Activated naive CD4-positive, alpha-beta T cell treated with anti-CD3 and anti-CD28 coated beads, Interleukin-2, amount 10 ng/mL, durations not matched to agents 7 days and 5 days (primary cell): ENCODE measurements at regions not wholly inside any gene's neighbourhood (a gene's known extent, or its start where the extent isn't known, plus 50 kb on each side); places are given as distances from the start of the nearest gene placed in this dataset.

Source experiments
- CTCF ChIA-PET: fragments of 350-600 bp; sonication (Branson Sonifier 250); formaldehyde crosslinking; loops from one replicate; lab custom pipeline; 2021; ENCODE audit warnings: antibody characterized with exemption; lab: Charles Lee
- DNase-seq: peaks from one replicate; pipeline ENCODE4 v3.0.0-alpha.2; 2020
- H3K27ac Mint-ChIP-seq: one replicate; pipeline ENCODE4 v1.8.0; 2021; ENCODE audit warnings: mild to moderate bottlenecking, moderate library complexity, mixed read lengths
- H3K27me3 Mint-ChIP-seq: one replicate; pipeline ENCODE4 v1.8.0; 2021; ENCODE audit warnings: mild to moderate bottlenecking, mixed read lengths
- H3K36me3 Mint-ChIP-seq: one replicate; pipeline ENCODE4 v1.8.0; 2021; ENCODE audit warnings: mixed read lengths
- H3K4me1 Mint-ChIP-seq: one replicate; pipeline ENCODE4 v1.8.0; 2021; ENCODE audit warnings: mixed read lengths
- H3K4me3 Mint-ChIP-seq: one replicate; pipeline ENCODE4 v1.8.0; 2021; ENCODE audit warnings: mild to moderate bottlenecking, moderate library complexity, mixed read lengths
- H3K9me3 Mint-ChIP-seq: one replicate; pipeline ENCODE4 v1.8.0; 2021; ENCODE audit warnings: mixed read lengths

DNA sequence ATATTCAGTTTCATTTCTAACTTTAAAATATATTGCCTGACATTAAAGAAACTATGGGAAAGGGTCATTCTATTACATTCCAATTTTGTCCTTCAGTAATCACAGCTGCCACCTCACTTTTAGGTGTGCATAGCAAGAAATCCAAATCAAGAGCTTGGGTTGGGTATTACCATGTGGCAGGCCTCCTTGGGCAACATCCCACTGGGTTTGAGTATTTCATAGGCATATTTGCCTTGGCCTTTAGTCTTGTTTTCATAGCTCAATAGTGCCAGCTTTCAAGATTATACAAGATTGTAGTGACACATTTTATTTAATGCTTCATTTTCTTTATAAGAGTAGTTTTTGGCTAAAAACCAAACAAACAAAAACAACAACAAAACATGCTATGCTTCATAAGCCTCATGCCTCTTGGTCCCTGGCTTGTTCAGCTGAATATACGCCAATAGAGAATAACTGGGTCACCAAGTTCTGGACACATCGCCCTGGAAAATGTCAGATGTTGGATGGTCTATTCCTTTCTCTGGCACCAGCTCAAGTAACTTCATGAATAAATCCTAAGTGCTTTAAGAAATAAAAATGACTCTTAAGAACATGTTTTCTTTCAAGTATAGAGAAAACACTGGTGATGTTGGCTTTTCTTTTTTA is 167.4 kb upstream of the STARD13 start:
- Mint-ChIP-seq H3K27me3 (no peaks in the 10 kb centered on the region), H3K27ac (no peak overlapping the region), H3K36me3 (no peaks in the 10 kb centered on the region), H3K4me3 (no peak overlapping the region), H3K9me3 (no peaks in the 10 kb centered on the region), H3K4me1 (no peaks in the 10 kb centered on the region)
- CTCF ChIA-PET, result no interaction called here
- no peak for DNase-seq

DNA sequence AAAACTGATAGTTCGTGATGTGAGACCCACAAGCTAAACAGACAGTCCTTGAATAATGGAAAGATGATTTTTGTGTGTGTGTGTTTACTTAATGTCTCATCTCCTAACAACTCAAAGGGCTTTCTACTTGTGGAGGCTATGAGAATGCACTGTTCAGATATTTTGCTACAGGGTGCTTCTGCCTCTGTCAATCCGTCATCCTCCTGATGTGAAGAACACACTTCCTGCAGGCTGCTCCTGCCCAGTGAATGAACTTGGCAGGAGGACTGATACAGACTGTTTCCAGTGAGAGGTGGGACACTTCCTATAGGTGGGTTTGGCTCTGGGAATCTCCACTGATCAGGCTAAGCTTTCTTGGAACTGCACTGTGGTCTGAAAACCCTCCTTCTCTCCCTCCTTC is 168.4 kb upstream of the STARD13 start:
- DNase-seq, result no peak
- peaks cover under 1% of the 10 kb centered on the region for H3K9me3 Mint-ChIP-seq
- H3K27ac Mint-ChIP-seq, result no peak overlapping the region

DNA sequence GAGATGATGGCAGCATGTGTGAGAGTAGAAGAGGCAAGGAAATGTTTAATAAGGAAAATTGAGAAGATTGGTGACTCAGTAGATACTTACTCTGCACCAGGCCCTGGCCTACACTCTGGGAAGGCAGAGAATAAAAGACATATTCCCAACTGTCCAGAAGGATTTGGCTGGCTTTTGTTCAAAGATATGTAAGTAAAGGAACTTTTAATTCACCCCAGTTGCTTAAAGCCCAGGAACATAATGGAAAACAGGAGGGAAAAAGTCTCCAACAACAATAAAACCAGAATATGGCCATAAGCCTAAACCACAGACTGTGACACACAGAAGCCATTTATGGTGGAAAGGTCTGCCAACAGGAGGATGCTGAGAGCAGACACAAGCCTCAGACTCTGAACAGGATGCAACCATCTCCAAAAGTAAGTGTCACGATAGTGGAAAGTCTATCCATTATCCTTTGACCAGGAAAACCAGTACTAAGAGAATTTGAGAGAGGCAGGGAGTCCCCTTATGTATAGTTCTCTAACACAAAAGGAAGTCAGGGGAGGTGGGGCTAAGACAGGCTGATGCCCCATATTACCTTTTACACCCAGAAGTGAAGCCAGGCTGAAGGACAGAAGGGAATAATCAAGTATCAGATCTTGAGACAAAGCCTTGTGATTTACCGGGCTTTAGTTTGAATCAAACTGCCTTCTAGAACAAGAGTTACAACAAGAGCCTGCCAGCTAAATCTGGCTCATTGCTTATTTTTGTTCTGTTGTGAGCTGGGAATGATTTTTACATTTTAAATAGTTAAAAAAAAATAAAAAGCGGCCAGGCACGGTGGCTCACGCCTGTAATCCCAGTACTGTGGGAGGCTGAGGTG is 169.5 kb upstream of the STARD13 start:
- Mint-ChIP-seq H3K4me3 (no peak overlapping the region), H3K4me1 (no peaks in the 10 kb centered on the region), H3K27me3 (no peaks in the 10 kb centered on the region), H3K27ac (no peak overlapping the region), H3K9me3 (peaks cover 2% of the 10 kb centered on the region), H3K36me3 (no peaks in the 10 kb centered on the region)
- CTCF ChIA-PET, result no interaction called here
- DNase-seq, result no peak

More for the DNA sequence above, 168.4 kb upstream of the STARD13 start:
- no peaks in the 10 kb centered on the region for H3K4me1 Mint-ChIP-seq
- H3K36me3 Mint-ChIP-seq, result no peaks in the 10 kb centered on the region
- no peak overlapping the region for H3K4me3 Mint-ChIP-seq
- no peaks in the 10 kb centered on the region for H3K27me3 Mint-ChIP-seq
- CTCF ChIA-PET, result no interaction called here

DNA sequence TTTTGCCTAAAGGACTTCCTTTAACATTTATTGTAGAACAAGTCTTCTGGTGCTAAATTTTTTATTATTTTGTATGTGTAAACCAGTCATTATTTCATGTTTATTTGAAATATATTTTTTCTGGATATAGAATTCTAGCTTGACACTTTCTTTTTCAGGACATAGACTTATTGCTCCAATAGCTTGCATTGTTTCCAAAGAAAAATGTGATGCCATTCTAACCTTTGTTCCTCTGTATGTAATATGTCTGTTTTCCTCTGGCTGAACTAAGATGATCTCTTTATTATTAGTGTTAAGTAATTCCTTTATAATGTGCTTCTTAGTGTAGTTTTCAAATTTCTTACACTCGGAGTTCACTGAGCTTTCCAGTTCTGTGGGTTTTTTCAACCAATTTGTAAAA is 174.1 kb upstream of the STARD13 start:
- Mint-ChIP-seq H3K27ac (no peak overlapping the region), H3K27me3 (no peaks in the 10 kb centered on the region), H3K36me3 (no peaks in the 10 kb centered on the region), H3K9me3 (peaks cover 2% of the 10 kb centered on the region), H3K4me1 (no peaks in the 10 kb centered on the region), H3K4me3 (no peak overlapping the region)
- no peak for DNase-seq
- CTCF ChIA-PET, result no interaction called here

DNA sequence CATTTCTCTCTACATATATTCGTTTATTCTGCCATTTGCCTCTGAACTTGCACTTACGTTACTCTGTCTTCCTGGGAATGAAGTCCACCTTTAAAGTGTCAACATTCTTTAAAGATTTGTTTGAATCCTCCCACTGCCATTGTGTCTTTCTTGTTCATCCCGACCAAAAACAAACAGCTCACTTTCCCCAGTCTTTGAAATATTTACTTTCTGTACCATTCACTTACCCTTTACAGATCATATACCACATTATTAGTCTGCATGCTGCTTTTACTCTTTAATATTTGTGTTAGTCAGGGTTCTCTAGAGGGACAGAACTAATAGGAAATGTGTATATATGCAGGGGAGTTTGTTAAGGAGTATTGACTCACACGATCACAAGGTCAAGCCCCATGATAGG is 176.6 kb upstream of the STARD13 start:
- Mint-ChIP-seq H3K4me3 (no peak overlapping the region), H3K27ac (no peak overlapping the region), H3K4me1 (no peaks in the 10 kb centered on the region), H3K27me3 (no peaks in the 10 kb centered on the region), H3K36me3 (no peaks in the 10 kb centered on the region), H3K9me3 (peaks cover 2% of the 10 kb centered on the region)
- DNase-seq, result no peak
- CTCF ChIA-PET, result no interaction called here

DNA sequence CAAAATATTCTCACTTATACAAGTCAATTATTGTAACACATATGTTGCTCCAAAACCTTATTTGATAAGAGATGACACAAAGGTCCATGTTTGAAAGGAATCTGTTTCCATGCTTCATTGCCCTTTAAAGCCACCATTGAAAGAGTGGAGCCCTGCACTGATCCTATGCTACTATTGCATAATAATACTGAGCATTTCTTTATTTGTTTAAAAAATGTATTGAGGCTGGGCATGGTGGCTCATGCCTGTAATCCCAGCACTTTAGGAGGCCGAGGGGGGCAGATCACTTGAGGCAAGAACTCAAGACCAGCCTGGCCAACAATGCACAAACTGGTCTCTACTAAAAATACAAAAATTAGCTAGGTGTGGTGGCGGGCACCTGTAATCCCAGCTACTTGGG is 178.8 kb upstream of the STARD13 start:
- DNase-seq, result no peak
- H3K27me3 Mint-ChIP-seq, result no peaks in the 10 kb centered on the region
- no peak overlapping the region for H3K27ac Mint-ChIP-seq
- CTCF ChIA-PET, result no interaction called here
- no peaks in the 10 kb centered on the region for H3K9me3 Mint-ChIP-seq
- H3K4me1 Mint-ChIP-seq, result no peaks in the 10 kb centered on the region
- H3K4me3 Mint-ChIP-seq, result no peak overlapping the region
- no peaks in the 10 kb centered on the region for H3K36me3 Mint-ChIP-seq

DNA sequence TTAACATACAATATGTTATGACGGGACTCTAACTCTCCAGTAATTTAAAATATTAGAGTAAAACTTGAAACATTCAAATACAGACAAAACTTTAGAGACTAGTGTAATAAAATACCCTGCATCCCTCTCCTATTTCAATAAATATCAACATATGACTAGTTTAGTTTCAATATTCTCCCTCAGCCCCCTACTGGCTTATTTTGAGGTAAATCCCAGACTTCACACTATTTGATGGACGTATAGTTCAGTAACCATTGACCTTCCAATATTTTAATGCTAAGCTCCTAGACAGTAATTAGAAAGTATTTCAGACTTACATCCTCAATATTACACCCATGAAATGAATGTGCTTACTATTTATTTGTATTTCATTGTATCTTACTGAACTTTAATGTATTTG is 180.7 kb upstream of the STARD13 start:
- Mint-ChIP-seq H3K4me3 (no peak overlapping the region), H3K9me3 (no peaks in the 10 kb centered on the region), H3K27ac (no peak overlapping the region), H3K4me1 (no peaks in the 10 kb centered on the region), H3K36me3 (no peaks in the 10 kb centered on the region), H3K27me3 (no peaks in the 10 kb centered on the region)
- CTCF ChIA-PET, result no interaction called here
- no peak for DNase-seq

DNA sequence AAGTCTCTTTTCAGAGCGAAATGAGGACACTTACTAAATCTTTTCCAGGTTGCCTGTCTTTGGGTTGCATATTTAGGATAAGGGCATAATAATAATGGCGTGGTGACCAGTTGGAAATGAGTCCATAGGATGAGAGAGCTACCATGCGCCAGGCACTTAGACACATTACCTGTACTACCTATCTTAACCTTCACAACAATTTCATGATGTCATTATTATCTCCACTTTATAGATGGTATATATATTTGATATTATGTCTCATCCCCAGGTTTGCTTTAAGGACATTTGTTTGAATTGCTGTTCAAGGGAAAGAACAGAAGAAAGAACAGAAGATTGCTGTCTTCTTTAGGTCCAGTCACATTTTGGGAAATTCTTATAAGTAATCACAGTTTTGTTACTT is 182.0 kb upstream of the STARD13 start:
- Mint-ChIP-seq H3K27me3 (no peaks in the 10 kb centered on the region), H3K9me3 (no peaks in the 10 kb centered on the region), H3K4me1 (no peaks in the 10 kb centered on the region), H3K27ac (no peak overlapping the region), H3K36me3 (no peaks in the 10 kb centered on the region), H3K4me3 (no peak overlapping the region)
- CTCF ChIA-PET, result no interaction called here
- no peak for DNase-seq

DNA sequence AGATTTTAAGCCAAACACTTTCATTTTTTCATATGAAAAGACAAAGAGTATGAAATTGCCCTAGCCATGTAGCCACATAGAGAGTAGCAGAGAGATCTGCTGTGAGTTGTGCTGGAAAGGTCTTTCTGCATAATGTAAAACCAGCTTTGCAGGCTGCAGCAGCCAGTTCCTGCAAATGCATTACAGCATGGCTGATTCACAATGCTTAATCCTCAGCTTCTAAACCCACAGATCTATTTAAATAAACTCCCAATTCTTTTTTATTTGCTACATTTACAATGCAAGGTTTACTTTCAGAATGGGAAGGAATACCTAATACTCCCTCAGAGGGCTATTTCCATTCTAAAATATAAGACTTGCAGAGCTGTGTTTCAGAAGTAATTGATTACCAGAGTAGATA is 185.6 kb upstream of the STARD13 start:
- Mint-ChIP-seq H3K27me3 (no peaks in the 10 kb centered on the region), H3K27ac (no peak overlapping the region), H3K4me3 (no peak overlapping the region), H3K4me1 (no peaks in the 10 kb centered on the region), H3K36me3 (no peaks in the 10 kb centered on the region), H3K9me3 (no peaks in the 10 kb centered on the region)
- DNase-seq, result no peak
- CTCF ChIA-PET, result no interaction called here

DNA sequence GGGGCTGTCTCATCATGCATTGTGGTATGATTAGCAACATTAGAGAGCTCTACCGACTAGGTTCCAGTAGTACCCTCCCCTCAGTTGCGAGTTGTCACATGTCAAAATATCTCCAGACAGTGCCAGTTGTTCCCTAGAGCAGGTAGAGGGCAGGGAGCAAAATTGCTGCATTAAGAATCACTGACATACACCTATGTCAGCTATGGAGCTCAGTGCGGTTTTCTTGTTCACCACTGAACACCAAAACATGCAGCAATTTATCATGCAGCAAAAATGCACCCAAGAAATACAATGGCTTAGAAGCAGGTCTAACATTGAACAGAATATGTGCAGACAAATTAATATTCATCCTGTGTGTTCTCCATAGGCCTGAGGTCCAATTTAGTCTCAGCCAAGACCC is 186.9 kb upstream of the STARD13 start:
- H3K27me3 Mint-ChIP-seq, result no peaks in the 10 kb centered on the region
- H3K4me3 Mint-ChIP-seq, result no peak overlapping the region
- H3K4me1 Mint-ChIP-seq, result no peaks in the 10 kb centered on the region
- H3K9me3 Mint-ChIP-seq, result peaks cover 2% of the 10 kb centered on the region
- H3K27ac Mint-ChIP-seq, result no peak overlapping the region
- no peaks in the 10 kb centered on the region for H3K36me3 Mint-ChIP-seq
- no peak for DNase-seq
- CTCF ChIA-PET, result no interaction called here

DNA sequence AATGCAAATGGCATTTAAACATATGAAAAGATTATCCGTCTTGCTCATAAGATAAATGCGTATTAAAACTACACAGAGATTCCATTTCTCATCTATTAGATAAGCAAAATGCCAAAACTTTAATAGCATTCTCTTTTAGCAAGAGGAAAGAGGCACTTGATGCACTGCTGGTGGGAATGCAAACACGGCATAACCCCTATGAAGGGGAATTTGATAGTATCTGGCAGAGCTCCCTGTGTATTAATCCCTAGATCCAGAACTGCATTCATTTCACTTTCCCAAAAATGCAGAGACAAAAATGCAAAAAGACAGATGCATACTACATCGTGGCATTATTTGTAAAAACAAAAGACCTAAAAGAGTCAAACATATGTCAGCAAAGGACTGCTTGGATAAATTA is 193.6 kb upstream of the STARD13 start:
- Mint-ChIP-seq H3K36me3 (peaks cover 3% of the 10 kb centered on the region), H3K9me3 (peaks cover 9% of the 10 kb centered on the region), H3K4me3 (no peak overlapping the region), H3K27me3 (no peaks in the 10 kb centered on the region), H3K4me1 (no peaks in the 10 kb centered on the region), H3K27ac (no peak overlapping the region)
- CTCF ChIA-PET, result no interaction called here
- no peak for DNase-seq

DNA sequence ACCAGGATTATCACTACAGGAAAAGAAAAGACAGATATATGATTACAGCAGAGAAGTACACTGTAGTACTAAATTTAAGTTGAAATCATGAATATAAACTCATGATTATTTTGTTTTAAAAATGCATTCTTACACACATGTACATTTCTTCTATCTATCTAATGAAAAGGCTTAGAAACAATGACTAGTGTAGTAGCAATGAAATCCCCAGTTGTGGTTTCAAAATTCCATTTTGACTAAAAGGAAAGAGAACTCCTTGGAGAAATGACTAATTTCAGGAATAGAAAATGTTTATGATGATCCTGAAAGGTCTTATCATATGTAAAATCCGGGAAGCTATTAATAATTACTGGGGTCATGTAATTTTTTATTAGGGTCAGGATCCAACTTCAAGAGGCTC is 195.0 kb upstream of the STARD13 start:
- peaks cover 3% of the 10 kb centered on the region for H3K36me3 Mint-ChIP-seq
- CTCF ChIA-PET, result no interaction called here
- no peaks in the 10 kb centered on the region for H3K27me3 Mint-ChIP-seq
- no peak overlapping the region for H3K27ac Mint-ChIP-seq
- H3K9me3 Mint-ChIP-seq, result peaks cover 13% of the 10 kb centered on the region
- no peaks in the 10 kb centered on the region for H3K4me1 Mint-ChIP-seq
- DNase-seq, result no peak
- H3K4me3 Mint-ChIP-seq, result no peak overlapping the region

DNA sequence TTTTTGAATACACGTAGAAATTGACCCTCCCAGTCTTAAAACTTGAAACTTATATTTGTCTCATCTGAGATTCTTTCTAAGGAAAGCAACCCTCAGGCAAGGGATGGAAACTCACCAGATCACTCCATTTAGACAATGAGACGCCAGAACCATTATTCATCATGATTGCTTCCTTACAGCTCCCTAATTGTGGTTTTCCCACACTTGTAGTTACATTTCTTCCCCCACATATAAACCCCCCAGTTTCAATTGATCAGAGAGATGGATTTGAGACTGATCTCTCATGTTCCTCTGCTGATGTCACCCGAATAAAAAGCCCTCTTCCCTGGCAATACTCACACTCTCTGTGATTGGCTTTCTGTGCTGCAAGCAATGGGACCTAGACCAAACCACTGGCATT is 197.9 kb upstream of the STARD13 start:
- Mint-ChIP-seq H3K4me1 (no peaks in the 10 kb centered on the region), H3K4me3 (no peak overlapping the region), H3K36me3 (no peaks in the 10 kb centered on the region), H3K27me3 (peaks cover 4% of the 10 kb centered on the region), H3K9me3 (peaks cover 5% of the 10 kb centered on the region), H3K27ac (no peak overlapping the region)
- CTCF ChIA-PET, result no interaction called here
- no peak for DNase-seq

DNA sequence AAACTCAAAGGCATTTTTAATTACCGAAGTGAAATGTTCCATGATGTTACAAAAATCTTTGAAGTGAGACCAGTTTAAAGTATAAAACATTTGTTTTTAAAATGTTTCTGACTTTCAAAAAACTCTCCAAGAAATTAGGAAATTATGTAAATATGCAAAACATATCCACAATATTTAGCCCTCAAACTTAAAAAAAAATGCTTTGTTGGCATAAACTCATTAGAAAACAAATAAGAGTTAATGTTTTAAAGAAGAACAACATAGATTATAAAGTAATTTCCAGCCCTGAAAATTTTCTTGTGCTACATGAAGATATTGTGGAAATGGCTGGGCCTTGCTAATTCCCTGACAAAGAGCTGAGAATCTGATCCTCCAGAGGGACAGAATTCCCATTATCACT is 199.7 kb upstream of the STARD13 start:
- peaks cover 5% of the 10 kb centered on the region for H3K9me3 Mint-ChIP-seq
- peaks cover 4% of the 10 kb centered on the region for H3K27me3 Mint-ChIP-seq
- no peak overlapping the region for H3K27ac Mint-ChIP-seq
- CTCF ChIA-PET, result no interaction called here
- no peak for DNase-seq
- H3K36me3 Mint-ChIP-seq, result no peaks in the 10 kb centered on the region
- H3K4me1 Mint-ChIP-seq, result no peaks in the 10 kb centered on the region
- no peak overlapping the region for H3K4me3 Mint-ChIP-seq

DNA sequence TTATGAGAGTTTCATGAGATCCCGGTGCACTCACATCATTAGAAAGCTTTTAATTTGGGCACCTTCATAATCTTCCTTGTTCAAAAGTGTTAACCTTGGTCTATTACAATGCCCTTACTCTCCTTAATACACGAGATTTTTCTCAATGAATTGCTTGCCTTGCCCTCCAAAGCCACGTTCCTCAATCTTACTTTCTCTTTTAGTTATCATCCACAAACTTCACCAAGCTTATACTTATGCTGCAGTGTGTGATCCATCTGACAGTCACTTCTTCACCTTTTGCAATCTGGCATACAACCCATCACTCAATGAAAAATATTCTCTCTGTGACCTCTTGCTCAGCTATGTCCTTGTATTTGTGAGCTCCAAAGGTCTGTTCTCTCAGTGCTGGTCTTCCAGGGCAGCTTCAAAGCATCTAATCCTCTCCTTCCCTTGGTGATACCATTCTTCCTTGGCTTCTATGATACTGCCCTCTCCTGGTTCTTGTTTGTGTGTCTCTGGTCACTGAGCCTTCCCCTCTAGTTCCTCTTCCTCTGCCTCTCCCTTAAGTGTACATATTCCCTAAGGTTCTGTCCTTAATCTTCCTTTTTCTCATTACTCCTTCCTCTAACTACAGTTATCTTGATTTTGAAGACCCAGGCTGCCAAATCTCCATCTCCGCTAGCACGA is 202.2 kb upstream of the STARD13 start:
- CTCF ChIA-PET, result no interaction called here
- Mint-ChIP-seq H3K9me3 (peaks cover 5% of the 10 kb centered on the region), H3K27ac (no peak overlapping the region), H3K27me3 (peaks cover 4% of the 10 kb centered on the region), H3K4me1 (no peaks in the 10 kb centered on the region), H3K36me3 (no peaks in the 10 kb centered on the region), H3K4me3 (no peak overlapping the region)
- DNase-seq, result no peak
